GM19397 (cell line): ENCODE measurements at regions not wholly inside any gene's neighbourhood (a gene's known extent, or its start where the extent isn't known, plus 50 kb on each side); places are given as distances from the start of the nearest gene placed in this dataset.

Source experiments
- ATAC-seq: cut with Tn5 transposase; IDR thresholded peaks from one replicate; pipeline ENCODE4 v1.9.1; 2021; ENCODE audit warnings: mild to moderate bottlenecking, moderate library complexity; ENCODE audit not compliant: unreplicated experiment

DNA sequence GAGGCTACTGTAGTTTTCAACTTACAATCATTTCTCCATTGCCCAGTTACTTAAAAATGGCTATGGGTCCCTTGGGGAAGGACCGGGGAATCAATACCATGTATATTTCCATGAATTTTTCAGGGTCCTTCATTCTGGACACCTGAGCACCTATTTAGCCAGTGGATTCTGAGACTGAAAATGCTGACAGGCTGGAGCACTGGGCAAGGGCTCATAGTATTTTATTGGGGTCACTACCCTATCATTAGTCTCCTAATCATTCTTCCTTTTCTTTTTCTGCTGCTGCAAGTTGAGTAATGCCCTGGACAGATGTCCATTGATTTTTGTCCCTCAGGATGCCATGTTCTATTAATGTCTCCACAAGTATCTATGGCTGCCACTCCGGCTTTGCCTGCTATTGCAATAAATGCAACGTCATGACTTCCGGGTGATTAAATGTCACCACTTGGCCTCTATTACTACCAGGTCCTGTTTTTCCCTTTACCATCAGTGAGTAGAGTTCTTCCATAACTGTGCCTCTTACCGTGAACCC is 279.3 kb upstream of the FBXL7 start:
- ATAC-seq, result no peak

DNA sequence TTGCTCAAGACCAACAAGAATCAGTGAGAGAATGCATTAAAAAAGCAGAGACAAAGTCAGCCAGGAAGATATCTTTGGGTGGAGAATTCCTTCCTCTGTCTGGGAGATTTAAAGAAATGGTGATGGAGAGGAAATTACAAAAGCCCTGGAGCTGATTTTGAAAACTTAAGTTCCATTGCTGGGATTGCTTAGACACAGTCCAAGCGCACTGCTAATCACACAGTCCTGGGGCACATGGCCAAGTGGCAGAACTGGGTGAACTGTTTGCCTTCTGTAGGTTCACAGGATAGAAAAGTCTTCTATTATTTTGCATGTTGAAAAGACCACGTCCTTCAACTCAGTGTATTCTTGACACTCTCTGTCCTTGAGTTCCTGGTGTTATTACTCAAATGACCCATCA is 284.9 kb upstream of the FBXL7 start:
- ATAC-seq, result no peak

DNA sequence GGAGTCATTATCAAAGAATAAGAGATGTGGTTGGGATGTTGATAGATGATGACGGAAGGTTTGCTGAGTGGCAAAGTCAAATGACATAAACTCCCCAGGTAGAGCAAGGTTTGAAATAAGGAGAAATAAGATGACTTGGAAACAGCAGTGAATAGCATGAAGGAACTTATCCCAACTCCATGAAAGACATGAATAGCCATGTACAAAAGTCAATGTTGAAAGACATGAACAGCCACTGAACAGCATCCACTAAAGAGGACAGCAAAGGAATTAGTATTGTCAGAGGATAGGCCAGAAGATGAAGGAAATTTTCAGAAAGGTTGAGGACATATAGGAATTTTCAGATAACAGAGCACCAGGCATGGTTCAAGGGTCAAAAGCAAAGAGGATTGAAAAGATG is 286.0 kb upstream of the FBXL7 start:
- no peak for ATAC-seq

DNA sequence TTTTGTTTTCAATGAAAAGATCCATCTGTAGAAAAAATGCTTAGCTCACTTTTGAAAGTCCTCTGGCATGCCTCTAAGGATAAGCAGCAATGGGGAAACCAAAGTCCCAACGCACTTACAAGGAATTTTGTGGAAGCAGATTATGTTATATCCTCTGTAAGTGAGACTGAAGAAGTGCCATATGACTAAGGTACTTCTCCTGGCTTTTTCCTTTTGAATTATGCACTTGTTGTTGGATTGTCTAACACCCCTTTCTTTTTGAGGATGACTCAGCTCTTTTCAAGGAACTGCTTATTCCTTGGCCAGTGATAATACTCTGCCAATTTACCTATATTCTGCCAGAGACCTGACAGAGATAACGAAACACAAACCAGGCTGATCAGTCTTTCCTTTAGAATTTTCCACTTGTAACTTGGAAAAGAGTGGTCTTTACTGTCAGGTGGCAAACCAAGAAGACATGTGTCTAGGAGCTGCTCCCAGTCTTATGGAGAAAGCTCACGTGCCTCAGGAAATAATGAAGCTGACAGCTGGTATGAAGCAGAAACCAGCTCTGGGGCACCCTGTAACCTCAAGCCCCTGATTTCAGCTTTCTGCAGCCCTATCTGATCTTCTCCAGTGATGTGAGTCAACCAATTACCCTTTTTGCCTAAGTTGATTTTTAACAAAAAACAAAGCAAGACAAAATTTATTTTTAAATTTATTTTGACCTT is 290.8 kb upstream of the FBXL7 start:
- no peak for ATAC-seq

DNA sequence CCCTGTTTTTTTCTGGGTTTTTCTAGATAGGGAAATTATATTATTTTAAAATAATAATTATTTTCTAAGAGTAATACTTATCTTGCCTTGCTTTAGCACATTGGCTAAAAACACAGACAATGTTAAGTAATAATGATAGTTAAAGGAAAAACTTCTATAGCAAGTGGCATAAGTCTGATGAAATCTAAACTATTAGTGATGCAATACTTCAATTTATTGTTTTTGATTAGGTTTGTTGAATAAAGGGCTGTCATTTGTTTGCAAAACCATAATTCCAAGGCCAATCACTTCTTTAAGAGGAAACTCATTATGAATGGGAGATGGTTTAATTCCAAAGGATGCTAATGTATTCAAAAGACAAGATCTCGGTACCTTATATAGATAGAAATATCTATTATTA is 293.8 kb upstream of the FBXL7 start:
- ATAC-seq, result no peak

DNA sequence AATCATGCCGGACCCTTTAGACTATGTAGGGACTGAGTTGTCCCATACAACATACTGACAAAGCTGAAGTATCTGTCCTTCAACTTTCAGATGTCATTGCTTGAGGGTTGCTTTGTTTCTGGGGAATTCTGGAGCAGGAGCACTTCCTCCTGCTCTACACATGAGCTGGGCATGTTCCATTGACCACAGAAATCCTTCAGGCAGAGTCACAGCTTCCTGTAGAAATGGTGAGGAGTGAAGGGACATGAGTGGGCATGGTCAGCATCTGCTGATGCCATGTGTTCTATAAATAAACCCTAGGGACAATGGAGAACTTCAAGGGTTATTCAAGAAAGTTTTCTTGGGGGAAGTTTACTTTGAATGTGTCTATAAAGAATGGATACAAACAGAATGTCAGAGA is 296.6 kb upstream of the FBXL7 start:
- ATAC-seq, result no peak

DNA sequence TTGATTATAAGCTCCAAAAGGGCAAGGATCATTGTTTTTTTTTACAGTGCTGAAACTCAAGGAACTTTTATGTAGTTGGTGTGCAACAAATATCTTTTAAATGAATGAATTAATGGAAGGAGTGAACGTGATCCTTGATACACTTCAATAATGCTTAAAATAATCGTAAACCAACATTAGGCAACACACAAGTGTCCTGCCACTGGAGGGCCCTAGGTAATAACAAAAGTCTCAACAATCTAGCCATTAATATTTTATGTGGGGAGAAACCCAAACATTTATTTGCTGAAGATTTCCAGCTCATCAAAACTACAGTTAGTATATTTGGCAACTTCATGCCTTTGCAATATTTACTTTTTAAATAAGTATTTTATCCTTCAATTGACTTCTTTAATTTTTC is 309.0 kb upstream of the FBXL7 start:
- ATAC-seq, result no peak

DNA sequence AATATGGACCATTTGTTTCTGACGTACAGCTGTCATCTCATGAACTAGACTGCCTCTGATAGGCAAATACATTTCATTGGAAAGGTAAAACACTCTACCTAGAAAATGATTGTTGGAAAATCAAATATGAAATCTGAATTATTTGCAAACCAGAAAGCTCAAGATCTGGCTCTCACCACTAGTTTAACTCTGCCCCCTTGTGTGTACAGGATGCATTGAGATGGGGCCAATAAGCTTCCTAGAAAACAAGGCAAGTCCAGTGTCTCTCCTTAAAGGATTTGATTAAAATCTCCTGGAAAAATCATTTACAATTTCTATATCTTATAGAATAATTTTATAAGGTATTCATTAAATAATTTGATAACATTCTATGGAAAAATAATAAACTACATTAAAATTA is 311.9 kb upstream of the ANKH start:
- ATAC-seq, result no peak

DNA sequence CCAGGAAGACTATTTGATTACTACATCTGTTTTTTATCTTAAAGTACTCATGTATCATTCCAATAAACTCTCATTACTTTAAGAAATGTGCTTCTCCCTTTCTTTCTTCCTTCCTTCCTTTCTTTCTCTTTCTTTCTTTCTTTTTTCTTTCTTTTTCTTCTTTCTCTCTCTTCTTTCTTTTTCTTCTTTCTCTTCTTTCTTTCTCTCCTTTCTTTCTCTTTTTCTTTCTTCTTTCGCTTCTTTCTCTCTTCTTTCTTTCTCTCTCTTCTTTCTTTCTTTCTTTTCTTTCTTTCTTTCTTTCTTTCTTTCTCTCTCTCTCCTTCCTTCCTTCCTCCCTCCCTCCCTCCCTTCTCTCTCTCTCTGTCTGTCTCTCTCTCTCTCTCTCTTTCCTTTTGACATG is 298.6 kb upstream of the ANKH start:
- ATAC-seq, result no peak

DNA sequence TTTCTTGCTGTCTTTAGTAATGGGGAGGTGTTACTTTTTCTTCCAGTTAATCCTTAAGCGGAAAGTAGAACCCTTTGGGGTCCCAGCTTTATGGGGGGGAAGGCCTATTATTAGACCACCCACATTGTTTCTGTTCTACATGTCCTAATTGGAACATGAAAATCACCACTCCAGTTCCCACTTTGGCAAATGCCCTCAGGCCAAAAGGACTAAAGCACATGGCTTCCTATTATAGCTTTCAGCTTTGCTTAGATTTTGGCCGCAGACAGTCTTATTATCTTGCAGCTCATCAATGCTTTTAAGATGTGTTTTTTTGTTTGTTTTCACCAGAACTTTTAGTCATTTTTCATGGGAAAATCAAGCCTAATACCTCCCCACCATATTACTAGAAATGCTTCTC is 296.8 kb upstream of the ANKH start:
- ATAC-seq, result no peak

DNA sequence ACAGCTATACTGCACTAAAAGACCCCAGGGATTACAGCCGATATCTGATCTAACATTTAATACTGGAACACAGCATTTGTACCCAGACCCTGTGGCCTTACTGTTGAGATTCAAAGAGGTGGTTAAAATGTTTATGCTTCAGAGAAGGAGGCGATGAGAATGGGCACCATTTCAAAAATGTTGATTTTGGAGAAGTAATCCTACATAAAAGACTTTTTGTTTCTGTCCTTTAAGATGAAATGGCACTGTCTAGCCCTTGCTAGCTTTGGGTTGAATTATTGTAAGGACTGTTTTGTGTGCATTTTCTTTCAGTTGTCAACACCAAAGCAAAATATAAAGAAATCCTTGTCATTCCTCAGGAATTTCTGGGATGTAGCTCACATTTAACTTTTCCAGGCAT is 288.5 kb upstream of the ANKH start:
- ATAC-seq, result no peak

DNA sequence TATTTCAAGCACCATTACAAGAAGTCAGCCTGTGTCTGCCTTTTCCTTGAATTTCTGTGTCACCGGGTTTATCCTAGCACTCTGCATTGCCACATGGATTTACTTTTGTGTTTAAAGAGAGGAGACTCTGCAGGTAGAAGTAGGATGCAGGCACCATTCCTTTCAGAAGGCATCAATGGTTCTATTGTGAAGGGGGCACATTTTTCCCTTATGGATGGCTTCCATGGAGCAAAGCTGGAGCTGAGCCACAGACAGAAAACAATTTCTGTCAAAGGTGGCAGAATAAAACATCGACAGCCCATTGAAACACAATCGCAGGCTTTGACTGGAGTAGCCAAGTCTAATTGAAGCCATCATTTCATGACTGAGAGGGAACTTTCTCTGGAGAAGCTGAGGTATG is 288.0 kb upstream of the ANKH start:
- ATAC-seq, result no peak

DNA sequence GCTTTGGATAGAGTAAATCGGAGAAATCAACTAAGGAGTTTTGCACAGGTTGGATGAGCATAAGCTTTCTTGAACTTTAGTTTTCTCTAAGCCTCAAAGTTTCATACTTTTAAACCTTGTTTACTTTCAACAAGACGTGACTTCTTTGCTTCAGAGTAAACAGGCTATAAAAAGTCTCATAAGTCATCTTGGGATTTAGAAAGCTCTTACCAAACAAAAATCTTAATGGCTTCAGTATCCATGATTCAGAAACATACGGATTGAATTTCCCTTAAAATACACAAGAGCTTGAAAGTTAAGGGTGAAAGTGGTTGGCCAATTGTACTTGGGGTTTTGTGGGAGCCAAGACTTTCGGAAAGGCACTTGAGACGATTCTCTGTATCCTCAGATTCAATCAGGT is 270.9 kb upstream of the ANKH start:
- no peak for ATAC-seq

DNA sequence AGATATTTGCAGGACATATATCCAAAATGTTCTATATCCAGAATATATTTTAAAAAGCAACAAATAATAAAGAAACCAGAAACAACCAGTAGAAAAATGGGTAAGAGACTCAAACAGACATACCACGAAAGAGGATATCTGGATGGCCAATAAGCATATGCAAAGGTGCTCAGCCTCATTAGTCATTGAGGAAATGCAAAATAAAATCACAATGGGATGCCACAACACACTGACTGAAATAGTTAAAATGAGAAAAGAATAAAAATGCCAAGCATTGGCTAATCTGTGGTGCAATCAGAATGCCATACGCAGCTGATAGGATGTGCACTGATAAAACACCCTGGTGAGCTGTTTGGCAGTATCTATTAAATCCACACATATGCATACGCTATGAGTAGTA is 265.8 kb upstream of the ANKH start:
- ATAC-seq, result no peak

DNA sequence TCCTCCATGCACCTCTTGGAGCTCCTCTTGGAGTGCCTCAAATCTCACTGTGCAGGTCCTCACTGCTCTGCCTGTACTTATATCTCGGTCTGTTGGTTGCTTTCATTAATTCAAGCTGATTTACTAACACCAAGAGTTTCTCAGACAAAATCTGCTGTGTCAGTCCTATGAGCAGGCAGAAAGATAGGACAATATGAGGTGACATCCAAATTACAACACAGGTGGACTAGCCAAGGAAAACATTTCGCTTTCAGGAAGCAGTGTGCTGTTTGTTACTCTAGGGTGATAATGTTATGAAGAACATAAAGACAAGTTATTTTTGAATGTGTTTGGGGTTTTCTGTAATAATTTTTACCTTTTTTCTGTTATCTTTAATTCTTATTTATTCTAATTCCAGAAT is 264.1 kb upstream of the ANKH start:
- ATAC-seq, result no peak

DNA sequence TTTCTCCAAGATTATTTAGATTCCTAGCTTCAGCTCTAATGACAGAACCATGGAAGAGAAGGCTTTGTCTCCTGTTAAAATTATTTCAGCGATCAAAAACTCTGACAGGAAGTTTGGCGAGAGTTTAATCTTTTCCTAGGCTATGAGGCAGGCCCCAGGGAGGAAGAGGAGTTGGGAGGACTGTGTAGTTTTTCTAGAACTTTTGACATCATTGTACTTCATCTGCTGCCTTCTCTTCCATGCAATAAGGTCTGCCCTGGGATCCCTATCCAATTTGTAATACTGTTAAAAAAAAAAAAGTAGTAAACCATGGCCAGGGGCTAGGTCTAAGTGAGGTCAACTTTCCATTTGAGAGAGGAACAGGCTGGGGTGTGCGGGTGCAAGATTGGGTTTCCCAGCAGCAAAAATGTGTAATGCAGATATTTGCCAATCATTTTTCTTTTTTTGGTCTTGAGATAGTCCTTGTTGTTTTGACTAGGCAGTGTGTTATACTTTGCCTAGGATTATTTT is 261.9 kb upstream of the ANKH start:
- no peak for ATAC-seq

DNA sequence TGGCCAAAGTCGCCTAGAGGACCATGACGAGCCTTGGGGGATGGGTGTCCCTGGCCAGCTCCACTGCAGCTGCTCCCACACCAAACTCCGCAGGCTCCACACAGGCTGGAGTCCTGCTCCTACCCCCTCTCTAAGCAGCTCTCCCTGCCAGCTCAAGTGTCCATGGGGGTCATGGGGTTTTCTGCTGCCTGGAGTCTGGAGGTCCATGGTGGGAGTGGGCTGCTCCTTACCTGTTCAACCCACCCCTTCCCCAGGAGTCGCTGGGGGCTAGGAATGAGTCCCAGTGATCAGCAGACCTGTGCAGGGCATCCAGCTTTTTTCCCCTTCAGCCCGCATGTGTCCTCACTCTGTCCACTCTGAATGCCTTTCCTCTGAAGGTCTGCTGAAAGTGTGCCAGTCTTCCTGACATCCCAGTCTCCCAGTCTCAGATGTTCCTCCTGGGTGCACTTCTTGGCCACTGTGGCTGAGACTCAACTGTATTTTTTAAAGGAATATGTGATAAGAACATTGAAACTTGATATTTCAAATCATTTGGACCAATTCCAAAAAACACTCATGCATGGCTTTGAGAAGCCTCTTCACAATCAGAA is 261.3 kb upstream of the ANKH start:
- ATAC-seq, result no peak

DNA sequence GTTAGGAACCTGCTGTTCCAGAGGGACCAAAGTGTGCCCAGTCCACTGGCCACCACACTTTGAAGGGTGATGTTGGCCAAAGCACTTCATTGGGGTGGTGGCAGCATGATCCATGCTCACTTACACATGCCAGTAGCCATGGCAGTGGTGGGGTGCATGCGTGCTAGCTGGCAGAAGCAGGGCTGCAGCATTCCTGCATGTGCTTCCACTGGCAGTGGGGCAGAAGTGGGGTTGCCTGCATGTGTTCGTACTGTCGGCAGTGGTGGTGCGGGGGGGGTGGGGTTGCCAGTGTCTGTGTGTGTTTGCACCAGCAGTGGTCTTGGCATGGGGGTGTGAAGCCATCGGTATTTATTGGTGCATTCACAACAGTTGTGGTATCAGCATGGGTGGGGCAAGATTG is 260.3 kb upstream of the ANKH start:
- no peak for ATAC-seq

DNA sequence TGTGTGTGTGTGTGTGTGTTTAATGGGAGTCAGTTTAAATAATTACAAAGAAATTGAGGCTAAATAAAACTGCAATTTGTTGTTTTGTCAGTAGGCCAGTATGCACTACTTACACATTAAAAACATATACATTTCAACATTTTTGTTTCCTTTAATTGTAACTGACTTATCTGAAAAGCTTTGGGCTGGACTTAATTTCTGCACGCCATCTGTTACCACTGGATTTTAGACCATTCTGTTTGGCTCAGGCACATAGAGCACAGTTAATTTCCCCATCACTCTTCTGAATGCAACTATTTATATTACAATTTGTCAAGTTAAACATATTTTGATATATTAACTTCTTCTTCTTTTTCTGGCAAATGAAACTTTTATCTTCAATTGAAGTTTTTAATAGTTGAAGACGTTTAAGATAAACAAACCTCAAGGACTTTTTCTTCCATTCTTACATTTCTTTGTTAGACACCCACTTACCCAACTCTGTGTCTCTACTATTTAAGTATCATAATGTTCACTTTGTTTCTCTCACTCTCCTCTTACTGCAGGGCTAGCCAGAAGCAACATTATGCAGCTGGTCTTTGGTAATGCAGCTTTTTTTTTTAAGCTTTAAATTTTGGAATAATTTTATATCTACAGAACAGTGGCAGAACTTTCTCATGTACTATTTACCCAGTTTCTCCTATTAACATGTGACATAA is 253.4 kb upstream of the ANKH start:
- ATAC-seq, result no peak

DNA sequence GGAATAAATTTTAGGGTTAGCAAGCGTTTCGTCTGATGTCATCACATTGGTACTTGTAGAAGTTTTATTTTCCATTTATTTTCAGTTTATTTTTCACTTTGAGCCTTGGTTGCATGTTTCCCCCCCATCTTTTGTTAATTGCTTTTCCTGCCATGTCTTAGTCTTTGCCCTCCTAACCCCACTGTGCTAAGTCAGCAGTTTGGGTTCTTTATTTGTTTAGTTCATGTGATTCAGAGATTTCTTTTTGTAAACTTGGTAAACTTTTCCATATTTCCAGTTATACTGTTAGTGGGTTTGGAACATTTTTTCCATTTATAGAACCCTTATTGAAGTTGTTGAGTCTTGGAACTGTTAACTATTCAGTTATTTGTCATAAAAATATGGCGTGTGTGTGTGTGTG is 252.9 kb upstream of the ANKH start:
- ATAC-seq, result no peak

DNA sequence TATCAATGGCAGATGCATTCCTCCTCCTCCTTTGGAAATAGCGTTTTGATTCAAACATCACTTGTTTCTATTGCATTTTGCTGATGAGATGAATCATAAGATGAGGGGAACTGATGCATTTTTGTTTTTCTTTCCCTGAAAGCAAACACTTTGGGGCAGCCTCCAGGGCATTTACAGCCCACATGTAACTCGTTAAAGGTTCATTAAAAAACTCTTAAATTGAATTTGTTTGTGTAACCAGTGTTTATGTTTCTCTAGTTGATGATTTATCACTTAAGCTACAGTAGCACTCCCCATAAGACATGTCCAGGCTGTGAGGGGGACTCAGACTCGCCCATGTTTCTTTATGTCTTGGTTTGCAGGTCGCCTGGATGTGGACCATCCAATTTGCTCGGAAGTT is 246.1 kb upstream of the ANKH start:
- no peak for ATAC-seq

DNA sequence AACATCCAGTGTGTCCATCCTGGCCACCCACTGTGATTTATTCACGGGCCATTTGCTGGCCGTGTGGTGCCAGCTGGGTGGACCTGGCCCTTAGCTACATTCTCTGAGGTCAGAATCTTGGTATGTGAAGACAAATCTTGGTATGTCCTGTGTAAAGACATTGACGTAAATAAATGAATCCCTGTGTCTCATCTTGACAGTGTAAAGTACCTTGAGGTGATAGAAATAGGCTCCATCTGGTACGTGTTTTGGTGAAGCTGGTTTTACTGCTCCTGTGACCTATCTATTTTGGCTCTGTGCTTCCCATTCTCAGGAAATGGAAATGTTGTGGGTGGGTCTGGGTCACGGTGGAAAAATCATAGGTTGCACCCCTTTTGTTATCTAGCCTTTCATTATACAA is 245.4 kb upstream of the ANKH start:
- ATAC-seq, result no peak
